RWPE2 (cell line): ENCODE measurements at regions not wholly inside any gene's neighbourhood (a gene's known extent, or its start where the extent isn't known, plus 50 kb on each side); places are given as distances from the start of the nearest gene placed in this dataset.
"Not testable (repeated sequence)": the region's sequence is repeated elsewhere in the genome, so short reads cannot be mapped to it uniquely, and the experiment has no call there.

Experiments
- ATAC-seq: fragments of 200-7000 bp; cut with Tn5 transposase; 3 replicates; pipeline ENCODE4 v1.9.1; 2021; ENCODE audit warnings: low read depth
- DNase-seq: peaks from one replicate; pipeline ENCODE4 v3.0.0-alpha.2; 2020; ENCODE audit warnings: low spot score
- H3K27ac ChIP-seq: fragments of 450-650 bp; 2 replicates; pipeline ENCODE4 v1.5.1; 2017; ENCODE audit warnings: mild to moderate bottlenecking; ENCODE audit not compliant: poor library complexity, severe bottlenecking
- H3K27me3 ChIP-seq: fragments of 250-450 bp; sonication (Bioruptor Pico); 2 replicates; pipeline ENCODE4 v1.5.1; 2021; ENCODE audit warnings: mild to moderate bottlenecking, moderate library complexity; ENCODE audit not compliant: insufficient read depth, poor library complexity, severe bottlenecking
- H3K36me3 ChIP-seq: fragments of 250-450 bp; sonication (Bioruptor Pico); 2 replicates; pipeline ENCODE4 v1.5.1; 2020; ENCODE audit warnings: low read depth, mild to moderate bottlenecking, moderate library complexity
- H3K4me1 ChIP-seq: fragments of 250-450 bp; sonication (Bioruptor Pico); 2 replicates; pipeline ENCODE4 v1.5.1; 2021; ENCODE audit warnings: mild to moderate bottlenecking, moderate library complexity; ENCODE audit not compliant: insufficient read depth, poor library complexity, severe bottlenecking
- H3K4me3 ChIP-seq: fragments of 250-450 bp; sonication (Bioruptor Pico); 2 replicates; pipeline ENCODE4 v1.5.1; 2021; ENCODE audit warnings: mild to moderate bottlenecking, moderate library complexity; ENCODE audit not compliant: severe bottlenecking
- H3K9me3 ChIP-seq: fragments of 250-450 bp; sonication (Bioruptor Pico); 2 replicates; pipeline ENCODE4 v1.5.1; 2021; ENCODE audit warnings: mild to moderate bottlenecking, moderate library complexity; ENCODE audit not compliant: severe bottlenecking
- CTCF ChIP-seq: fragments of 450-650 bp; IDR thresholded peaks from one replicate; pipeline ENCODE4 v1.5.1; 2017; ENCODE audit warnings: mild to moderate bottlenecking, moderate library complexity; ENCODE audit not compliant: poor library complexity, severe bottlenecking

GRCh38 chr12:42030588-42030987, 114.1 kb downstream of the GXYLT1 start:
- Histone ChIP-seq H3K4me3 (no peak overlapping the region), H3K4me1 (no peaks in the 10 kb centered on the region), H3K27me3 (no peaks in the 10 kb centered on the region), H3K27ac (no peak overlapping the region), H3K9me3 (no peaks in the 10 kb centered on the region), H3K36me3 (no peaks in the 10 kb centered on the region)
- DNase-seq, result no peak
- no peak for TF ChIP-seq CTCF
- no peak for ATAC-seq

- no peak for TF ChIP-seq CTCF
- Histone ChIP-seq H3K9me3 (no peaks in the 10 kb centered on the region), H3K27me3 (no peaks in the 10 kb centered on the region), H3K27ac (no peak overlapping the region), H3K4me3 (no peak overlapping the region), H3K36me3 (no peaks in the 10 kb centered on the region), H3K4me1 (no peaks in the 10 kb centered on the region)
- DNase-seq (no peak), ATAC-seq (no peak)
Measured at GRCh38 chr12:42027546-42027945, 117.1 kb downstream of the GXYLT1 start.

- H3K27ac ChIP-seq, result no peak overlapping the region
- TF ChIP-seq CTCF, result peak; percentile 76
- H3K4me1 ChIP-seq, result no peaks in the 10 kb centered on the region
- ATAC-seq, result no peak
- no peaks in the 10 kb centered on the region for H3K27me3 ChIP-seq
- H3K36me3 ChIP-seq, result no peaks in the 10 kb centered on the region
- no peak for DNase-seq
- no peaks in the 10 kb centered on the region for H3K9me3 ChIP-seq
- no peak overlapping the region for H3K4me3 ChIP-seq
Measured at GRCh38 chr12:42024495-42024830, 120.2 kb downstream of the GXYLT1 start.

GRCh38 chr12:42023733-42024494, 120.8 kb downstream of the GXYLT1 start:
- Histone ChIP-seq H3K9me3 (no peaks in the 10 kb centered on the region), H3K4me3 (no peak overlapping the region), H3K36me3 (no peaks in the 10 kb centered on the region), H3K4me1 (no peaks in the 10 kb centered on the region), H3K27ac (no peak overlapping the region), H3K27me3 (no peaks in the 10 kb centered on the region)
- DNase-seq, result no peak
- peak; percentile 94 for ATAC-seq
- TF ChIP-seq CTCF, result peak; percentile 92

GRCh38 chr12:42021937-42022336, 122.7 kb downstream of the GXYLT1 start:
- not testable (repeated sequence) for ATAC-seq, H3K4me3 ChIP-seq, H3K9me3 ChIP-seq

More at GRCh38 chr12:42021937-42022336, 122.7 kb downstream of the GXYLT1 start:
- not testable (repeated sequence) for DNase-seq, H3K4me1 ChIP-seq, H3K27me3 ChIP-seq, H3K27ac ChIP-seq, H3K36me3 ChIP-seq
